UCSD-AML1 (cell line): ENCODE measurements at regions not wholly inside any gene's neighbourhood (a gene's known extent, or its start where the extent isn't known, plus 50 kb on each side); places are given as distances from the start of the nearest gene placed in this dataset.
"Not testable (repeated sequence)": the region's sequence is repeated elsewhere in the genome, so short reads cannot be mapped to it uniquely, and the experiment has no call there.

Source experiments
- DNase-seq: peaks from one replicate; lab custom pipeline; 2025; ENCODE audit not compliant: unreplicated experiment; lab: John Stamatoyannopoulos, UW

DNA sequence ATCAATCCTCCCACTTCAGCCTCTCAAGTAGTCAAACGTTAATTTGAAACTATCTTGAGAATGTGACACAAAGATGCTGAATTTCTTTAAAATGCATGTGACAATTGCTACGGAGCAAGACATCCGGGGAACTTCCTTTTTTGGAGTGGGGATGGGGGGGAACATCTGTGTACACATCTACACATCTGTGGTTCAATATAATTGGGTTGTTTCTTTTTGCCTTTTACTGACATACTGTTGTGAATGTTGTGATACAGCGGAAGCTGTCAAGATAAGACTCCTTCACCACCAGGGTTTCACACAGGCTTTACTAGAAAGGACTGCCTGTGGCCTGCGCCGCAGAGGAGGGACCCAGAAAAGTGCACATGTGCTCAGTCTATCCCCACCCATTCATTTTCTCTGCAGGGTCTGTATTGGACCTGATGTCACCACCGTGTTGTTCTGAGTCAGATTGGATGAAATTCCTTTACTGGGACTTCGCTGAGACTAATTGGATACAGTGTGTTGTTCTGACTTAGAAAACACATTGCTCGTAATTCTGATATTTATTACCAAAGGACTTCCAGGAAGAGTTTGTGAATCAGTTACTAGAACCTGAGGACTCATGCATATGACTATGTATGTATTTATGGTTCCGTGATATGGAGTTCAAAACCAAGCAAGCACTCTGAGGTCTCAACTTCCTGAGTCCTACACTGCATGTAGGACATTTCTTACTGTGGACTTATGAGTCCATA lies 98.7 kb upstream of the SGK1 start:
- no peak for DNase-seq

DNA sequence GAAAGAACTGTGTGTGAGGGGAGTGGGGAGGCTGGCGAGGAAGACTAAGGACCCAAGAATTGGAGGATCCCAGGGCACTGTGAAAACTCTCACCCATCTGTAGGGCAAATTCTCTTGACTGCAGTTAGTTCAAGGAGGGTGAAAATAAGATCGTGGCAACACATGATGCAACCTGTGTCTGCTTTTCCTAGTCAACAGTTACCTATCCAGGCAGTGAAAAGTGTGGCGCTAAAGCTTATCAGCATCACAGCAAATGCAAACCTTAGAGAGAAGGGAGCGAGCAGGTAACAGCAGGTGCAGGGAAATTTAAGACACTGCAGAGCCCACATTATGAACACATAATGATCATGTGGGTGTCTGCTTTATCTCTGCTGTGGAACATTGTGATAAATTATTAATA lies 97.7 kb upstream of the SGK1 start:
- no peak for DNase-seq

DNA sequence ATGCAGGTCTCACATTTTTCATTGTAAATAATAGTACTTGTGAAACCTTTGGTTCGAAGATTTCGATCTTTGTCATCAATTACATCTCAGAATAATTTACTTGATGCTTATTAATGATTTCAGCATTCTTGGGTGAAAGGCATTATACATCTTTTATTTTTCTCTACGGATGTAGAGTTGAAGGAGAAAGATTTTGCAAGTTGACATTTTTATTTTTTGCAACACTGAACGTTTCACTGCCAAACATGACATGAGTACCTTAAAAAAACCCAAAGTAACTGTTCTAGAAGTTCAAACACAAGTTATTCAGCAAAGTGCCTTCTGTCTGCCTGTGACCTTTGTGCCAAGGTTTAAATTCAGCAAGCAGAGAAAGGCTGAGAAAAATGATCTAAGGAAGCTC lies 97.3 kb upstream of the SGK1 start:
- DNase-seq, result no peak

DNA sequence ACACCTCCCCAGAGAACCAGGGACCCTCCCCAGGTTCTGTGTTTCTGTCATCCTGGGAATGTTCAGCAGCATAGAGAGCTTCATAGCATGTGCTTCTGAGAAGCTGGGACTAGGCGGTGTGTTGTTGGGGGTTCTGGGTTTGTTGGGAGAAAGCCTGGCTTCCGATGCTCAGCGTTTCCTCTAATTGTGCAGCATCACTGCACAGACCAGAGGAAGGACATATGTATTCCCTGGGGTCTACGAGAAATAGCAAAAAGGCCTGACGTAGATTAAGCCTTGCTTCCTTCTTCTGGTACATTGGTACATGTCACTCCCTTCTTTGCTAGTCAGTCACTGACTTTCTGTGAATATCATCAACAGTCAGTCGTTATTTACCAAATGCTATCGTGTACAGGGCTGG lies 96.9 kb upstream of the SGK1 start:
- no peak for DNase-seq

DNA sequence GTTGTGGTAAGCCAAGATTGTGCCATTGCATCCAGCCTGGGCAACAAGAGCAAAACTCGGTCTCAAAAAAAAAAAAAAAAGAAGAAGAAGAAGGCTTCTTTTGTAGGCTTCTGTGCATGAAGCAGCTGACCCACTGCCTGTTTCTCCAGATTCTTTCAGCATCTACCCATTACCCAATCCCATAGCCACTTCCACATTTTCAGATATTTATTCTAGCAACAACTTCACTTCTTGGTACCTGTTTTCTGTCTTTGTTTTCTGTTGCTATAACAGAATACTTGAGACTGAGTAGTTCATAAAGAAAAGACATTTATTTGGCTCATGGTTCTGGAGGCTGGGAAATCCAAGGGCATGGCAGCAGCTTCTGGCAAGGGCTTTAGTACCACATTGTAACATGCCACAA lies 95.3 kb upstream of the SGK1 start:
- DNase-seq, result no peak

DNA sequence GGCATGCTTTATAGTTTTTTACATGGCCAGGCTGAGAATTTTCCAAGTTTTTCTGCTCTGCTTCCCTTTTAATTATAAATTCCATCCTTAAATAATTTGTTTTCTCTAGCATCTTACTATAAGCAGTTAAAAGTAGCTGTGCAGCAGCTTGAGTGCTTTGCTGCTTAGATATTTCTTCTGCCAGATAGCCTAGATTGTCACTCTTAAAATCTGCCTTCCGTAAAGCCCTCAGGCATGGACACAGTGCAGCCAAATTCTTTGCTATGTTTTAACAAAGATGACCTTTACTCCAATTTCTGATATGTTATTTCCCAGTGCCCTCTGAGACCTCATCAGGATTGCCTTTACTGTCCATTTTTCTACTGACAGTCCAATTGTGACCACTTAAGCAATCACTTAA lies 92.6 kb upstream of the SGK1 start:
- DNase-seq, result no peak

DNA sequence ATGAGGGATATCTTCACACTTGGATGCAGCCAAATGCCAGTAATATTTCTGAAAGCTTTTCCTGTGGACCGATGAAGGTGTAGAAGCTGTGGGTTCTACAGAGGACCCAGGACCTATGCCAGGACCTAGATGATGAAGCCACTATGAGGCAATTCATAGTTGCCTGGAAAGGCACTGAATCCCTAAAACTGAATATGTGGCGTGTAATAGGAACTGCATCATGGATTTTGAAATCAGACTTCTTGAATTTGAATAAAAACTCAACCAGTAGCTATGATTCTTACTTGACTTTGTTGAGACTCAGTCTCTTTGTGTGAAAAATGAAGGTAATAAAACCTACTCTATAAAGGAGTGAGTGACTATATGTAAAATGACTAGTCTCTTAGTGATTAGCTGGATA lies 89.9 kb upstream of the SGK1 start:
- DNase-seq, result no peak

DNA sequence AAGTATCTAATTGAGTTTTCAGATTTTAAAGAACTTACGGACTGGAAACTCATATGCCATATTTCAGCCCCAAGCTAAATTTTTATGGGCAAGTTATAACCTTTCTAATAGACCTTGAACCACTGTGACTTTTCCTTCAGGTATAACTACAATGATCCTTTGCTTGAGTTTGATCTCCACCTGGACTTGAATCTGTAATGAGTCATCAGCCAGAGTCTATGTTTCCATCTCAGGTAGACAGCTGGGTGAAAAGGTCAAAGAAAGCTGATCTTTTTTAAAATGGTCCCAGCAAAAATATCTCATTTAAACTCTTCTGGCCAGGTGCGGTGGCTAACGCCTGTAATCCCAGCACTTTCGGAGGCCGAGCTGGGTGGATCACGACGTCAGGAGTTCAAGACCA lies 88.4 kb upstream of the SGK1 start:
- DNase-seq, result no peak

DNA sequence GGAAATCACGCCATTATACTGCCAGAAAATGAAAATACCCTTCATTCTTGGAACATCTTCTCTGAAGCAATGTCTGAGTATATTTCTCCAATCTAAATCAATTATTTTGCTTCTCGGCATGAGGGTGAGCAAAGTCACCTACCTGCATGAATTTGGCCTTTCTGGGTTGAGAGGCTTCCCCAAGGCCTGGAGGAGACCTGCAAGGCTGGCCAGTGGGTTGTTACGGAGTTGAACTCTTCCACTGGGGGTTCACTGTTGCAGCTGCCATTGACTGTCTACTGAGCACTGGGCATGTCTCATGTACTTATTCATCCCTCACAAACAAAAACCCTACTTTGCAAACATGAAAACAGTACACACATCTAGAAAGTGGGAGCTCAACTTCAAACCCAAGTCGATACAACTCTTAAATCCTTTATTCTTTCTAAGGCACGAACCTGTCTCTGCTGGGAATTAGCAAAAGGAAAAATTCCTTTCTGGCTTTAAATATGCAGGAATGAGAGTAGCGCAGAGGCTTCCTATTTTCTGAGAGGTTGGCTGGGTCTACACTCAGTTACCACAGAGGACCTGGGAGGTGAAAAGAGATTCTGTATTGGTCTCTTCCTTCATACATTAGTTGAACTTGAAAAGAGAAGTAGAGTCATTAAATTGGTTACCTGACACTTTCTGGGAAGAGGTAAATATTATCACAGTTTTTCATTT lies 87.6 kb upstream of the SGK1 start:
- DNase-seq, result no peak

DNA sequence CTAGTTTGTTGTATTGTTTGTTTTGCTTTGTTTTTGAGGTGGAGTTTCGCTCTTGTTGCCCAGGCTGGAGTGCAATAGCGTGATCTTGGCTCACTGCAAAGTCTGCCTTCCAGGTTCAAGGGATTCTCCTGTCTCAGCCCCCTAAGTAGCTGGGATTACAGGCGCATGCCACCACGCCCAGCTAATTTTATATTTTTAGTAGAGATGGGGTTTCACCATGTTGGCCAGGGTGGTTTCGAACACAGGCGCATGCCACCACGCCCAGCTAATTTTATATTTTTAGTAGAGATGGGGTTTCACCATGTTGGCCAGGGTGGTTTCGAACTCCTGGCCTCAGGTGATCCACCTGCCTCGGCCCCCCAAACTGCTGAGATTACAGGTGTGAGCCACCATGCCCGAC lies 85.4 kb upstream of the SGK1 start:
- not testable (repeated sequence) for DNase-seq

DNA sequence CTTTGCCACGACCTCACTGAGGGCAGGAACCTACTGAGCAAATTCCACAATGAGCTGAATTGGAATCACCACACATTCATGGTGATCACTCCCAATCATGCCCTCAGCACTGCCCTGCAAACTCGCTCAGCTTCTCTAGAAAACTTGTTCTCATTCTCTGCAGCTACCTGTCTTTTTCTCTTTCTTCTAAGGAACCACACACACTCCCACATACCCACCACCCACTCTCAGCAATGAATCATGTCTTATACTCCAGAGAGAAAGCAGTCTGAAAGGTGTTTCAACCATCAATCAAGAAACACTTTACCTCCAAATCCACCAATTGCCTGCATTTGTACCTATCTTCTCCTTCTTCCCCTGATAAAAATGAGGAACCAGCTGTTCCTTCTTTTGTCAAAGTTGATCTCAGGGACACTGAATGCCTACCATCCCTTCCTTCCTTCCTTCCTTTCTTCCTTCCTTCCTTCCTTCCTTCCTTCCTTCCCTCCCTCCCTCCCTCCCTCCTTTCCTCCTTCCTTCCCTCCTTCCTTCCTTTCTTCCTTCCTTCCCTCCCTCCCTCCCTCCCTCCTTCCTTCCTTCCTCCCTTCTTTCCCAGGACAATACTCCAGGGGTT lies 84.6 kb upstream of the SGK1 start:
- DNase-seq, result no peak

DNA sequence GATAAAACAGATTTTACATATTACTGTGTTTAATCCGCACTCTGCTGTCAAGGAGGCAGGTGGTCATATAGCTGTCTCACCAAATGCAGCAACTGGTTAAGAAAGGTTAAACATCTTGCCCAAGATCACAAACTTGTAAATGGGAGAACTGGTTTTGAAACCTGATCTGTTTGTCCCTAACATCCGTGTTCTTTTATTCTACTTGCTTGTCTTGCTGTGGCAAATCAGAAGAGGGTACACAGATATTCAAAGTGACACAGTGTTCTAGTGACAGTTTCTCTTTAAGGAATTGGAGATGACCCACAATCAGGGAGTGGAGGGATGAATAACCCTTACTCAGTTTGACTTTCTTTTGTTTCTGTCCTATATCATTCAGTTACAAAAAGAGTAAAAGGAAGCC lies 83.0 kb upstream of the SGK1 start:
- no peak for DNase-seq

DNA sequence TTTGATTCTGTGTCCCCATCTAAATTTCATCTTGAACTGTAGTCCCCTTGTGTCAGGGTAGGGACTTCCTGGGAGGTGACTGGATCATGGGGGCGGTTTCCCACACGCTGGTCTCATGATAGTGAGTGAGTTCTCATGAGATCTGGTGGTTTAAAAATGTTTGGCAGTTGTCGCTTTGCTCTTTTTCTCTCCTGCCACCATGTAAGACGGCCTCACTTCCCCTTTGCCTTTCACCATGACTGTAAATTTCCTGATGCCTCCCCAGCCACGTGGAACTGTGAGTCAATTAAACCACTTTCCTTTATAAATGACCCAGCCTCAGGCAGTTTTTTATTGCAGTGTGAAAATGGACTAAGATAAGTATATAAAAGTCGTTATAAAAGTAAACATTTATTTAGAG lies 80.5 kb upstream of the SGK1 start:
- peak; percentile 39 for DNase-seq

DNA sequence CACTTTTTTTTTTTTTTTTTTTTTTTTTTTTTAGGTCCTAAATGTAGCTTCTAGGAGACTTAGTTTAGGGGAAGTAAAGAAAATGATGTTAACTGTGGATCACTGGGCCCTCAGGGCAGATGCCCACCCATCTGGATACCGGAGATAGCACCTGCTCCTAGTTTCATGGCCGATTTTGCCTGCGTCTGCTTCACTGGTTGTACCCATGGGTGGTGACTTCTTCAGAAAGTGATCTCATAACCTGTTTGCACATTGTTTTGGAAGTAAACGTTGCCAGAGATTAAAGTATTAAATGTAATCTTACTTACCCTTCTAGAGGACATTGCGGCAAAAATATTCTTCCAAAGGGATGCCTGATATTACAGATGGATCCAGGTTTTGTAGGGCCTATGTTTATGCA lies 79.8 kb upstream of the SGK1 start:
- DNase-seq, result no peak

DNA sequence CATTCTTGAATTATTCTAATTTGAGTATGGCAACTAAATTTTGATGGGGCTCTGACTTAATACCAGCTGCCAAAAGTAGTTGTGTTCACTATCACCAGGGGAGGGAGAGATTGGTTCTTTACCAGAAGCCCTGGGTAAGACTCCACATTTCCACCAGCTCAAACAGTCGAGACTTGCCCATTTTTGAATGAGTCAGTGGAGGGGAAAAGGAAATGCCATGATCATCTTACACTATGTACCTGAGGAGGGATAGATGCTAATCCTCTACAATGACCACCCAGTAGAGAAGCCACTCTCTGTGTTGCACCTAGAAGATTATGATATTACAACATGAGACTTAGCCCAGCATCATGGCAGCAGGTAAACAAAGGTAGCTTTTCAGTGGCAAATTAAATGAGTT lies 77.0 kb upstream of the SGK1 start:
- no peak for DNase-seq

DNA sequence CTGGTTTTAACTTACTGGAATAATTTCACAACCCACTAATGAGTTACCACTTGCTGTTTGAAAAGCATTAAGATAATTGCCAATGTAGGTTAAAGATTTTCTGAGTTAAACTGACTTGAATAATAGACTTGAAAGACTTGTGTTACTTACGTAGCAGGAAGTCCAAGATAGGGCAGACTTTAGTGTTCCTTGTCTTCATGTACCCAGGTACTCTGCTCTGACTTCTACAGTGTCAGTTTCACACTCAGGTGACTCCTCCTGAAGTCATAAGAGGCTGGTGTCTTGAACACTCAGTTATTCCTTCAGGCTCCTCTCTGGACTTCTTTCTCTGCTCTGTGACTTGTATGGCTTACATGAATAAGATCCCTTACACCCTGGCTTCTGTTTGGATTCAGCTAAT lies 76.3 kb upstream of the SGK1 start:
- DNase-seq, result no peak

DNA sequence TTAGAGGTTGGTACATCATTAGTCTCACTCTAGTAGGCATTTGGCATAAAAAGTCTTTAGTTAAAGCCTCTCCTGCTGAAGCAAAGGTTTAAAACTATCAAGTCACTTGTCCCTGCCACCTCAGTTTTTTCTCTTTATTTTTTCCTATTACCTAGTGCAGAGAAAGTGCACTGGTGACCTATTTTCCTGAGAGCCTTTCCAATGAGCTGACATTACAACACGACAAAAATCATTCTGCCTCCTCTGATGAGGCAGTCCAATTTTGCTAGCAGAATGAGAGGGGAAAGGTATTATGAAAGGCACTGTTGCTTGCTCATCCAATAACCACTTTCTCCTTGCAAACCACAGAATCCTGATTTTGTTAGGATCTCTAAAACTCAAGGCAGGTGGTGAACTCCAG lies 73.3 kb upstream of the SGK1 start:
- DNase-seq, result no peak

DNA sequence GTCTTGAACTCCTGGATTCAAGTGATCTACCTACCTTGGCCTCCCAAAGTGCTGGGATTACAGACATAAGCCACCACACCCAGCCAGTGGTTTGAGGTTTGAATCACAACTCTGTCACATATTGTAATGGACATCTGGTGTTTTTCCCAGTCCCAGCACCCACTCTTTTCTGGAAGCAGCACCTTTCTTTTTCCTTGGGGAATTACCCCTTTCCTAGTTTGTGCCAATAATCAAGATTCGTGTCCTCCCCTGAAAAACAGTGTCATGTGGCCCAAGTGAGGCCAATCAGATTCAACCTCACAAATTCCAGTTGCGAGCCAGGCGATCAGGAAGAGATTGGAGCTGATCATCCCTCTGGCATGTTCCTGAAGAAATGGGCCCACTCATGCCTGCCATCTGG lies 71.7 kb upstream of the SGK1 start:
- no peak for DNase-seq

DNA sequence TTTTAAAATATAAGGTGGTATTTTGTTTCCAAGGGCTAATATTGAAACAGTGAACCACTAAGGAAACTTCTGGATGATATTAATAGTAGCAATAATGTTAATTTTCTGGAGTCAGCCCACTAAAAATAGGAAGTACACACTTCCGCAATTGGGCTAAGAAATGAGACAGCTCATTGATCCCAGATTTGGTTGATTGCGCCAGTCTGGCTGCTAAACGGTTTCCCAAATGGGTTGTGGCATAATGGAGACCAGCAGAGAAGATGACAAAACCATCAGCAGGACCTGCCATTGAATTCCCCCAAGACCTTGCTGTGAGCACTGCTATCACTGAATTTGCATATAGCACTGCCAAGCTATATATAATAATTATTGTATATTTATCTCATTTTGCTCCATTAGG lies 71.2 kb upstream of the SGK1 start:
- peak; percentile 25 for DNase-seq

DNA sequence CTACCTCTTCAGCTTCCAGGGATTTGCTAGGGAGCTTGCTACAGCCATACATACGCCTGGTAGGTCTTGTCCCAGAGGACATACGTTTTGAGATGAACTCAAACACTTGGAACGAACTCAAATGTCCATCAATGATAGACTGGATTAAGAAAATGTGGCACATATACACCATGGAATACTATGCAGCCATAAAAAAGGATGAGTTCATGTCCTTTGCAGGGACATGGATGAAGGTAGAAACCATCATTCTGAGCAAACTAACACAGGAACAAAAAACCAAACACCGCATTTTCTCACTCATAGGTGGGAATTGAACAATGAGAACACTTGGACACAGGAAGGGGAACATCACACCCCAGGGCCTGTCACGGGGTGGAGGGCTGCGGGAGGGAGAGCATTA lies 68.6 kb upstream of the SGK1 start:
- DNase-seq, result not testable (repeated sequence)

DNA sequence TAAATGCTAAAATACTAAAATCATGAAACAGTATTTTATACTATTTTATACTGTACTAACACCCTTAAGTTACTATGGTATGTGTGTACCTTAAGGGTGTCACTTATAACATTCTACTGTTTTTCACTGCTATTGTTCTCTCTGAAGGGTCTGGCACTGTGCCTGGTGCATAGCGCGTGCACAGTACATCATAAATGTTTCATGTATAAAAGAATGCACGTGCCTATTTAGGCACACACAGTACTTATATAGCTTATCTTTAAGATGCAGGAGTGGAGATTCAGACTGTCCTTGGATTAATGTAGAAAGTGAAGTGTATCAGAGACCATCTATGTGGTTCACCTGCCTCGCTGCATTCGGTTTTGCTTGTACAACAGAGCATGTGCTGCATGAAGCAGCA lies 64.0 kb upstream of the SGK1 start:
- DNase-seq, result no peak

DNA sequence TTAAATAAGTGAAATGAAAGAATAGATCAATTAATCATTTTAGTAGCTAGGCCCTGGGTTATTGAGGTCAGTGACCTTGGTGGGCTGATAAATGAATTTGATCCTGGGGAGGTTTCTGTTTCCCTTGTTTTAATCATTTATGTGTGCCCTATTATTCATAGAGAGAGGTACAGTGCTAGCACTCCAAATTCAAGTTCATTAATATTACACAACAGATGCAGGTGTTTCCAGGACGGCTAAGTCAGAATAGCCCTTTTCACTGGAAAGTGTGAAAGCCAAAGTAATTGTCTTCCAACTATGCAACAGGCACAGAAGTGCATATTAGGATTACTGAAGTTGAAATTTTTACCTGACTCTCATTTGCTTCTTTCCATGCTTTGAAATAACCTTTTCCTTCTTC lies 61.7 kb upstream of the SGK1 start:
- no peak for DNase-seq

DNA sequence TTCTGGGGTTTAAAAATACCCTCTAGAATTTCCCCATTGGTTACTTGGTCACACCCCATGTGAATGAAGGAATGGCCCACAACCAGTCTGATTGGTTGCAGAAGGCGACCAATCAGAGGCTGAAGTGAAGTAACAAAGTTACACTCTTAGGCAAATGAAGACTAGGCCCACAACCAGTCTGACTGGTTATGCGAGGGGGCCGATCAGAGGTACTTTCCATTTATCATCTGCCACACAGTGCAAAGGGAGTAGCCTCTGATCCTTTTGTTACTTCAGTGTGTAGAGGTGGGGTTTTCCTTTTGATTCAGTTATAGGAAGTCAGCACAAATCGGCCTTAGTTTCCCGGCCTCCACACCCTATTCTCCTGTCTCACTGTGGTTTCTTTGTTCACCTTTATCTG lies 61.2 kb upstream of the SGK1 start:
- DNase-seq, result no peak
